Panc1 (cell line): ENCODE measurements at regions not wholly inside any gene's neighbourhood (a gene's known extent, or its start where the extent isn't known, plus 50 kb on each side); places are given as distances from the start of the nearest gene placed in this dataset.

ENCODE experiments used
- ATAC-seq: fragments of 200-7000 bp; cut with Tn5 transposase; 2 replicates; pipeline ENCODE4 v1.9.1; 2020; ENCODE audit warnings: mild to moderate bottlenecking, moderate library complexity
- BruUV-seq: library from RNA; stranded (reverse); fragments of 400-500 nt; replicated peaks from 2 replicates; lab custom pipeline; 2021; lab: Mats Ljungman, UMichigan
- CTCF ChIA-PET: fragments of 300-600 bp; sonication (Branson Sonifier 250); formaldehyde crosslinking; loops from one replicate; lab custom pipeline; 2022; ENCODE audit warnings: antibody characterized with exemption; lab: Charles Lee
- POLR2A ChIA-PET: fragments of 300-600 bp; sonication (Branson Sonifier 250); formaldehyde crosslinking; loops from one replicate; lab custom pipeline; 2022; ENCODE audit warnings: antibody characterized with exemption; lab: Charles Lee
- DNase-seq: peaks from one replicate; pipeline ENCODE4 v3.0.0-alpha.2; 2010; ENCODE audit warnings: low read depth, low spot score
- H3K27ac ChIP-seq: 2 replicates; pipeline ENCODE4 v1.5.1; 2011; ENCODE audit warnings: mild to moderate bottlenecking, low read length, inconsistent platforms
- H3K27me3 ChIP-seq: fragments of 200-500 bp; sonication (Bioruptor generic); 2 replicates; pipeline ENCODE4 v1.6.0; 2014; ENCODE audit warnings: low read length, inconsistent platforms; ENCODE audit not compliant: control insufficient read depth, insufficient read depth
- H3K36me3 ChIP-seq: fragments of 200-500 bp; sonication (Bioruptor generic); 2 replicates; pipeline ENCODE4 v1.5.1; 2014; ENCODE audit warnings: inconsistent platforms, mild to moderate bottlenecking, low read length, moderate library complexity; ENCODE audit not compliant: control insufficient read depth, insufficient read depth
- H3K4me1 ChIP-seq: 2 replicates; pipeline ENCODE4 v1.5.1; 2011; ENCODE audit warnings: inconsistent platforms, mild to moderate bottlenecking, low read length, moderate library complexity; ENCODE audit not compliant: control insufficient read depth, insufficient read depth
- H3K4me3 ChIP-seq, 2 experiments: 2 replicates each; pipeline ENCODE4 v1.5.1; 2011 to 2012; ENCODE audit warnings: low read depth in 2 of 2, low read length in 2 of 2, mild to moderate bottlenecking in 2 of 2, inconsistent platforms in 1 of 2, moderate library complexity in 1 of 2
- H3K9me3 ChIP-seq: fragments of 200-500 bp; sonication (Bioruptor generic); 2 replicates; pipeline ENCODE4 v1.5.1; 2014; ENCODE audit warnings: low read depth, mild to moderate bottlenecking, inconsistent platforms, low read length, moderate library complexity; ENCODE audit not compliant: control insufficient read depth, insufficient read depth
- CTCF ChIP-seq: fragments of 450-650 bp; IDR thresholded peaks from 2 replicates; pipeline ENCODE4 v1.5.1; 2017; ENCODE audit warnings: mild to moderate bottlenecking
- POLR2AphosphoS5 ChIP-seq: IDR thresholded peaks from 2 replicates; pipeline ENCODE4 v1.6.1; 2012; ENCODE audit warnings: mild to moderate bottlenecking, low read depth, low read length, moderate library complexity
- SIN3A ChIP-seq: IDR thresholded peaks from 2 replicates; pipeline ENCODE4 v1.6.1; 2012; ENCODE audit warnings: low read depth, mild to moderate bottlenecking, low read length, moderate library complexity, borderline replicate concordance; ENCODE audit not compliant: insufficient read depth
- TCF7L2 ChIP-seq: IDR thresholded peaks from 2 replicates; pipeline ENCODE4 v1.6.1; 2011; ENCODE audit warnings: mild to moderate bottlenecking, low read depth, low read length, inconsistent platforms
- in situ Hi-C: cut with HindIII; loops from 2 replicates; pipeline ENCODE4 v1.10.0; 2016; ENCODE audit warnings: low sequenced_read_pairs, low pct_unique_long_range_greater_than_20kb
- intact Hi-C: fragments of 100-400 bp; cut with micrococcal nuclease; formaldehyde crosslinking; loops from one replicate; pipeline ENCODE4 v1.10.0; 2022; ENCODE audit not compliant: unreplicated experiment
- TF ChIP-seq, protein P1 (sequence below), 2 experiments: IDR thresholded peaks; 2 replicates each; pipeline ENCODE4 v1.6.1; 2011 to 2012; ENCODE audit warnings: low read depth in 2 of 2, control low read depth in 1 of 2, low read length in 1 of 2, mild to moderate bottlenecking in 1 of 2, moderate library complexity in 1 of 2; ENCODE audit not compliant: insufficient read depth in 1 of 2

GRCh38 chr11:32168924-32169323, 78.0 kb downstream of the RCN1 start:
- TF ChIP-seq SIN3A (no peak), TCF7L2 (no peak), POLR2AphosphoS5 (no peak), CTCF (no peak)
- TF ChIP-seq, protein P1, sequence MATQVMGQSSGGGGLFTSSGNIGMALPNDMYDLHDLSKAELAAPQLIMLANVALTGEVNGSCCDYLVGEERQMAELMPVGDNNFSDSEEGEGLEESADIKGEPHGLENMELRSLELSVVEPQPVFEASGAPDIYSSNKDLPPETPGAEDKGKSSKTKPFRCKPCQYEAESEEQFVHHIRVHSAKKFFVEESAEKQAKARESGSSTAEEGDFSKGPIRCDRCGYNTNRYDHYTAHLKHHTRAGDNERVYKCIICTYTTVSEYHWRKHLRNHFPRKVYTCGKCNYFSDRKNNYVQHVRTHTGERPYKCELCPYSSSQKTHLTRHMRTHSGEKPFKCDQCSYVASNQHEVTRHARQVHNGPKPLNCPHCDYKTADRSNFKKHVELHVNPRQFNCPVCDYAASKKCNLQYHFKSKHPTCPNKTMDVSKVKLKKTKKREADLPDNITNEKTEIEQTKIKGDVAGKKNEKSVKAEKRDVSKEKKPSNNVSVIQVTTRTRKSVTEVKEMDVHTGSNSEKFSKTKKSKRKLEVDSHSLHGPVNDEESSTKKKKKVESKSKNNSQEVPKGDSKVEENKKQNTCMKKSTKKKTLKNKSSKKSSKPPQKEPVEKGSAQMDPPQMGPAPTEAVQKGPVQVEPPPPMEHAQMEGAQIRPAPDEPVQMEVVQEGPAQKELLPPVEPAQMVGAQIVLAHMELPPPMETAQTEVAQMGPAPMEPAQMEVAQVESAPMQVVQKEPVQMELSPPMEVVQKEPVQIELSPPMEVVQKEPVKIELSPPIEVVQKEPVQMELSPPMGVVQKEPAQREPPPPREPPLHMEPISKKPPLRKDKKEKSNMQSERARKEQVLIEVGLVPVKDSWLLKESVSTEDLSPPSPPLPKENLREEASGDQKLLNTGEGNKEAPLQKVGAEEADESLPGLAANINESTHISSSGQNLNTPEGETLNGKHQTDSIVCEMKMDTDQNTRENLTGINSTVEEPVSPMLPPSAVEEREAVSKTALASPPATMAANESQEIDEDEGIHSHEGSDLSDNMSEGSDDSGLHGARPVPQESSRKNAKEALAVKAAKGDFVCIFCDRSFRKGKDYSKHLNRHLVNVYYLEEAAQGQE (IDR thresholded peaks at IDR 0.05; ENCODE audit: insufficient read depth in 1 of 2, low read depth in 2 of 2, low read length in 1 of 2): no peak
- H3K27me3 ChIP-seq: peaks cover 22% of the 10 kb centered on the region
- POLR2A ChIA-PET: no interaction called here
- H3K4me3 ChIP-seq: no peak overlapping the region
- H3K27ac ChIP-seq: no peak overlapping the region
- ATAC-seq (no peak), DNase-seq (no peak)
- CTCF ChIA-PET: interaction anchor here (0.6 kb wide), 1 partner anchor 771 kb away, joined by 4 read pairs; no protein-coding TSS in a partner anchor
- no peaks in the 10 kb centered on the region for H3K4me1 ChIP-seq
- H3K9me3 ChIP-seq: no peaks in the 10 kb centered on the region
- no TSS peak for BruUV-seq
- H3K36me3 ChIP-seq: no peaks in the 10 kb centered on the region
- in situ Hi-C loops: no loop called here
- intact Hi-C loops: no loop called here

GRCh38 chr11:32171445-32171844, 80.6 kb downstream of the RCN1 start:
- ChIA-PET CTCF (interaction anchor here (0.7 kb wide), 1 partner anchor 97 kb away, joined by 5 read pairs; no protein-coding TSS in a partner anchor), POLR2A (no interaction called here)
- H3K4me3 ChIP-seq: no peak overlapping the region
- intact Hi-C loops: loop anchor here (5.0 to 10.0 kb wide), 4 partner anchors 287 to 1067 kb away; no protein-coding TSS in a partner anchor
- no peak for TF ChIP-seq TCF7L2
- TF ChIP-seq, protein P1 (IDR thresholded peaks at IDR 0.05; ENCODE audit: insufficient read depth in 1 of 2, low read depth in 2 of 2, low read length in 1 of 2): no peak
- TF ChIP-seq CTCF: no peak
- no peak for TF ChIP-seq SIN3A
- TF ChIP-seq POLR2AphosphoS5: no peak
- BruUV-seq: no TSS peak
- H3K4me1 ChIP-seq: no peaks in the 10 kb centered on the region
- H3K27me3 ChIP-seq: peaks cover 10% of the 10 kb centered on the region
- in situ Hi-C loops: no loop called here
- no peak for DNase-seq
- H3K9me3 ChIP-seq: no peaks in the 10 kb centered on the region
- no peak for ATAC-seq
- H3K36me3 ChIP-seq: no peaks in the 10 kb centered on the region
- H3K27ac ChIP-seq: no peak overlapping the region
